ENCODE measurements at regions not wholly inside any gene's neighbourhood (a gene's known extent, or its start where the extent isn't known, plus 50 kb on each side); places are given as distances from the start of the nearest gene placed in this dataset.
A peak's percentile ranks its signal among the peaks of the same experiment; 100 is the strongest.

DNA sequence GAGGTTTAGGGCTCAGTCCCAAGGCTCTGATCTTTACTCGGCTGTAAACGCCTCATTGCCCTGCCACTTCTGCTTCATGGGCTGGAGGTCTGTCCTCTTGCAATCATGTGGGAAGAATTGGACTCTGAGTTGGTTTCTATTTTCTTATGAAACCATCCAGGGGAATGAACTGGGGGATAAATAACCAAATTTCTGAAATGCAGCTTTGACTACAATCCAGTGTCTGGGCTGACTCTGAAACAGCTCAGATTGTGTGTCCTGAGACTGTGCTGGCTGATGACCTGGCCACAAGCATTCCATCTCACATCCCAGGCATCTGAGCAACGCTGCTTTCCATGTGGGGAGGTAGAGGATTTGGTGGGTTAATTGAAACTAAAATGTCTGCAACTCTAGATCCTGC is 71.0 kb upstream of the GALNT15 start:
- DNase-seq (ENCODE audit: low read depth in 2 of 2): no peak

GRCh38 chr3:16104156-16104555 is 70.3 kb upstream of the GALNT15 start:
- no peak for DNase-seq (ENCODE audit: low read depth in 2 of 2)

GRCh38 chr3:16106050-16106449 is 68.4 kb upstream of the GALNT15 start:
- DNase-seq (ENCODE audit: low read depth in 2 of 2): no peak

DNA sequence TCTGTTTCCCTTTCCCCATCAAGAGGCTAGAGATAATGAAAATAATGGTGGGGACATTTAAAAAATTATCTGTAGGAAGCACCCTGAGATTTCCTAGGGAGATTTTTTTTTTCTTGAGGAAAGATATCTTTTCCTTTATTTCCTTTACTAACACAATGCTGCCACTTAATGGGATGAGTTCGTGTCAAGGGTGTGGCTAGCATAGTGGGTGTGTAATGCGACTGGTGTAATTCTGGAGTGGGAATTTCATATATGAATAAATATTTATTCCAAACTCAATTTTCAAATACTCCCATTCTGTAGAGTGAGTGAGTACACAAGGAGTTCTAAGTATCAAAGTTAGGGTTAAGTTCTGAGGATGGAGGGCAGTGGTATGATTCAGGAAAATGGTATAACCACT is 66.1 kb upstream of the GALNT15 start:
- no peak for DNase-seq (ENCODE audit: low read depth in 2 of 2)

DNA sequence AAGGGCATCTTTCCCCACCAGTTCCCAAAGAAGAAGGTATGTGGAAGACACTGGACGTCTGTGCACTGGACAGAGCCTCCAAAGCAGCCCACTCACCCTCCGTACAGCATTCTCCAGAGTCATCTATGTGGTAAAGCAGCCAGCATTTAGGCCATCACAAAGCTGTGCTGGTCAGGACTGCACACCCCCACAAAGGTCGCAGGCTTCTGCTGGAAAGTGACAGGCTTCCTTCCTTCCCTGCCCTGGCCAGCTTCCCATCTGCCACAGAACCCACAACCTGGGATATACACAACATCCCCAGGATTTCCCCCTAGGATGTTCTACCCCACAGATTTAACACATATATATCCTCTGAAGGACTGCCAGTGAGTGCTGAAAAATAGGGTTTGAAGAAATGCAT is 64.6 kb upstream of the GALNT15 start:
- DNase-seq (ENCODE audit: low read depth in 2 of 2): peak; percentile 46 to 90

DNA sequence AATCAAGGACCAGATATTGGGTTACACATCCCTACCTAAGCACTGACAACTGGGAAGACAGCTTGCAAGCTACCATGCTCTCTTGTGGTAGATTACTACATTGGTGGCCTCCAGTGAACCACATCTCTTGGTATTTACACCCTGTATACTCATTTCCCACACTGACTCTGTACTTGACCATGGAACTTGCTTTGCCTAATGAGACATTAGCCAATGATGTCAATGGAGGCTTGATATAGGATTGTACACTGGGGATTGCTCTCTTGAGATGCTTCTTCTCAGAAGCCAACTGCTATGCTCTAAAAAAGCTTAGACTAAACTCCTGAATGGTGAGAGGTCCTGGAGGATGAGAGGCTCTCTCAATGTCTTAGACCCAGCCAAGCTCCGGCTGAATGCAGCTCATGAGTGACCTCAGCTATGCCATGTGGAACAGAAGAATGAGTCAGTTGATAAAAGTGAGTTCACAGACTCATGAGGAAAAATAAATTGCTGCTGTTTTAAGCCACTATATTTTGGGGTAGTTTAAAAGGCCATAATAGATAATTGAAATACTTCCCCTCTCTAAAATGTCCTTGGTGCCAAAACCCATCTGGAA is 61.5 kb upstream of the GALNT15 start:
- no peak for DNase-seq (ENCODE audit: low read depth in 2 of 2)

DNA sequence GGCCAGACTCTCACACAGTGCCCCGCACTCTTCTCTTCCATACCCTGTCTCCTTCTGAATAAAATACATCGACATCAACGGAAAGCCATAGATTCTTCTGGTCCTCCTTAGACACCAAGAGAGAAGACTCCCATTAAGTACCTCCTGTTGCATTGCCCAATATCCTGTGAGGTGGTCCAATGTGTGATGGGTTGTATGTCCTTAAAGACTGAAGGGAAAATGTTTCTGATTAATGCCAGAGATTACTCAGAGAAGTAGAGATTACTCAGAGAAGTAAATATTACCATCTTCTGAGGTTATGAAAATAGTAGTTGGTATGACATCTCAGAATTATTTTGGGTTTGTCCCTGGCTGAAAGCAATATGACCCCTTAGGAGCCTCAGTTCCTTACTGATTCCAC is 60.8 kb upstream of the GALNT15 start:
- DNase-seq (ENCODE audit: low read depth in 2 of 2): no peak

GRCh38 chr3:16114429-16114828 is 60.1 kb upstream of the GALNT15 start:
- peak in 1 of 2 donors; percentile 12 for DNase-seq (ENCODE audit: low read depth in 2 of 2)

DNA sequence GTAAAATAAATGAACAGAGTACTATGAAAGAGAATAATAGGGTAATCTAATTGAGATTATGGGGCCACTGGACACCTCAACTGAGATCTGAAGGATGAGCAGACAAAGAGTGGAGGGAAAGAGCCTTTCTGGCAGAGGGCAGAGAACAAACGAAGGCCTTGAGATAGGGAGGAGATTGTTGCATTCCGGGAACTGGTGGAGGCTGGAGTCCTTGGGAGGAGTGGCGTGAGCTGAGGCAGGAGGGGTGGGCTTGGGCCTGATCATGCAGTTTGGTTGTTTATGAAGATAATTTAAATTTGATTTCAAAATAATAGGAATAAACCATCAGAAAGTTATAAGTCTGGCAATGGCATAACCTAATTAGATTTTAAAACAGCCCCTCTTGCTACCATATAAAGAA is 59.5 kb upstream of the GALNT15 start:
- DNase-seq (ENCODE audit: low read depth in 2 of 2): no peak

GRCh38 chr3:16118396-16118795 is 56.1 kb upstream of the GALNT15 start:
- no peak for DNase-seq (ENCODE audit: low read depth in 2 of 2)

DNA sequence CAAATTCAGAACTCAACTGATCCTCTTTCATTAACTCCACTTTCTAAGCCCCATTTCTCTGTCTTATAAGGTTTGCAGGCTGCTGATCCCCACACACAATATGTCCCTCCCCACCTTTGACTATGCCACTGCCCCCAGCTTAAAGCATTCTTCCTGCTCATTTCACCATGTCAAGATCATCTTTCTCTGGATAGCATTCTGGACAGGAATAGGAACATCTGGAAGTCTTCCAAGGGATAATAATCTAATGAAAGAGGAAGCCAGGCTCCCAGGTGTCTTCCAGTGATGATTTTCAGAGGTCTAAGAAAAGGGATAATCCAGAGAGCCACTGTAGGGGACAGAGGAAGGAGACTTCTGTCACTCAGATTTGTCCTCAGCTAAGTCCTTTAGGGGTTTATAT is 54.6 kb upstream of the GALNT15 start:
- no peak for DNase-seq (ENCODE audit: low read depth in 2 of 2)

- DNase-seq (ENCODE audit: low read depth in 2 of 2): peak in 1 of 2 donors; percentile 64
Observed at GRCh38 chr3:16121391-16121790, 53.1 kb upstream of the GALNT15 start.

- no peak for DNase-seq (ENCODE audit: low read depth in 2 of 2)
Observed at GRCh38 chr3:16122155-16122554, 52.3 kb upstream of the GALNT15 start.

DNA sequence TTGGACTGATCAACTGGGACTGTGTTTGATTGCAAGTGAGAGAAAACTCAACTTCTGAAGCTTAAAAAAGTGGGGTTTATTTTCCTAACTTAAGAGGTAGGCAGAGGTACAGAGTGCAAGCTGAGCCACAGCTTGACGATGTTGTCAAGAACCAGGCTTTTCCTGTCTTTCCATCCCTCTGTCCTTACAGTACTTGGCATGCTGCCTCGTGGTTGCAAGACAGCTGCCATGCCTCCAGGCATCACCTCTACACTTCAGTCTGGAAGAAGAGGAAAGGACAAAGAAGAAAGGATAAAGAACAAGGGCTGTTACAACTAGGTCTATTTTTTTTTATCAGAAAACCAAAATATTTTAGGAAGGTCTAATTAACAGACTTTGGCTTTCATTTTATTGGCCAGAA is 51.8 kb upstream of the GALNT15 start:
- no peak for DNase-seq (ENCODE audit: low read depth in 2 of 2)

DNA sequence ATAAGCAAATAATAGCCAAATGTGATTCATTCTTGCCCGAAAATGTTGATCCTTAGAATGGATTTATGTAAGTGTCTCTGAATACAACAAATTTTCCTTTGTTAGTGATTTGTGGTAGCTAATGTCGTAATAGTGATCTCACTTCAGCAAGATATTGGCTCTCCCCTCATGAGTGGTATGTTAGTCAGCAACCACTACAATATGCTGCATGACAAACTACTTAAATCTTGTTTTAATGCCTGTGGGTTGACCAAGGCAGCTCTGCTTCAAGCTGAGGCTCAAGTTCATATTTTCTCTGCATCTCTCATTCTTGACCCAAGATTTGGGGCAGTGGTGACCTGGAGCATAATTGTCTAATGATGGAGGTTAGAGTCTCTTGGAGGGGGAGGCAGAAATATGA is 49.8 kb upstream of the GALNT15 start:
- DNase-seq (ENCODE audit: low read depth in 2 of 2): peak in 1 of 2 donors; percentile 62

Data from lung microvascular endothelial cell (primary cell).